Fibroblast of villous mesenchyme (primary cell): ENCODE measurements at regions not wholly inside any gene's neighbourhood (a gene's known extent, or its start where the extent isn't known, plus 50 kb on each side); places are given as distances from the start of the nearest gene placed in this dataset.

Source experiments
- DNase-seq: peaks from one replicate; pipeline ENCODE4 v3.0.0-alpha.2; 2010; ENCODE audit warnings: low read depth
- H3K4me3 ChIP-seq: 2 replicates; pipeline ENCODE4 v1.5.1; 2011; ENCODE audit warnings: low read depth, mild to moderate bottlenecking, low read length
- CTCF ChIP-seq: IDR thresholded peaks from 2 replicates; pipeline ENCODE4 v1.5.1; 2012; ENCODE audit warnings: low read depth, mild to moderate bottlenecking, low read length; ENCODE audit not compliant: insufficient read depth

- no peak for TF ChIP-seq CTCF
- no peak overlapping the region for H3K4me3 ChIP-seq
- DNase-seq: no peak
Measured at GRCh38 chr11:70834984-70835560, 417.3 kb downstream of the SHANK2 start.

- no peak for DNase-seq
- no peak overlapping the region for H3K4me3 ChIP-seq
- no peak for TF ChIP-seq CTCF
Measured at GRCh38 chr11:70836071-70836470, 416.3 kb downstream of the SHANK2 start.

- no peak overlapping the region for H3K4me3 ChIP-seq
- no peak for DNase-seq
- no peak for TF ChIP-seq CTCF
Measured at GRCh38 chr11:70838198-70838597, 414.2 kb downstream of the SHANK2 start.

GRCh38 chr11:70839851-70840250, 412.5 kb downstream of the SHANK2 start:
- H3K4me3 ChIP-seq: no peak overlapping the region
- TF ChIP-seq CTCF: no peak
- no peak for DNase-seq

GRCh38 chr11:70841264-70841663, 411.1 kb downstream of the SHANK2 start:
- TF ChIP-seq CTCF: no peak
- H3K4me3 ChIP-seq: no peak overlapping the region
- no peak for DNase-seq

GRCh38 chr11:70842256-70842655, 410.1 kb downstream of the SHANK2 start:
- no peak overlapping the region for H3K4me3 ChIP-seq
- no peak for TF ChIP-seq CTCF
- DNase-seq: no peak

GRCh38 chr11:70842701-70843100, 409.7 kb downstream of the SHANK2 start:
- DNase-seq: no peak
- H3K4me3 ChIP-seq: no peak overlapping the region
- TF ChIP-seq CTCF: no peak
